Liver (tissue), 8 donors: ENCODE measurements at regions not wholly inside any gene's neighbourhood (a gene's known extent, or its start where the extent isn't known, plus 50 kb on each side); places are given as distances from the start of the nearest gene placed in this dataset.
"Not testable (repeated sequence)": the region's sequence is repeated elsewhere in the genome, so short reads cannot be mapped to it uniquely, and the experiment has no call there.

Experiments
- DNase-seq: peaks from one replicate; pipeline ENCODE4 v3.0.0-alpha.2; 2017; ENCODE audit warnings: low spot score
- H3K27ac ChIP-seq, 2 donors: one replicate each; pipeline ENCODE4 v1.7.0; 2013; ENCODE audit warnings: inconsistent platforms in 2 of 2, low read length in 2 of 2, control low read depth in 1 of 2, low read depth in 1 of 2, mild to moderate bottlenecking in 1 of 2
- H3K27me3 ChIP-seq, 4 donors: one replicate each; pipeline versions ENCODE4 v1.6.1 to v1.7.0; 2013; ENCODE audit warnings: low read length in 3 of 4, inconsistent platforms in 1 of 4, mild to moderate bottlenecking in 1 of 4, moderate library complexity in 1 of 4; ENCODE audit not compliant: control insufficient read depth in 4 of 4, insufficient read depth in 4 of 4
- H3K36me3 ChIP-seq, 4 donors: one replicate each; pipeline versions ENCODE4 v1.6.1 to v1.7.0; 2013; ENCODE audit warnings: low read length in 3 of 4, mild to moderate bottlenecking in 3 of 4, low read depth in 1 of 4, moderate library complexity in 1 of 4; ENCODE audit not compliant: control insufficient read depth in 4 of 4, insufficient read depth in 3 of 4
- H3K4me1 ChIP-seq, 4 donors: one replicate each; pipeline versions ENCODE4 v1.6.1 to v1.7.0; 2013; ENCODE audit warnings: low read length in 3 of 4, mild to moderate bottlenecking in 3 of 4, moderate library complexity in 1 of 4; ENCODE audit not compliant: control insufficient read depth in 4 of 4, insufficient read depth in 4 of 4
- H3K4me3 ChIP-seq, 3 donors: one replicate each; pipeline versions ENCODE4 v1.6.1 to v1.7.0; 2013; ENCODE audit warnings: low read length in 3 of 3, control low read depth in 1 of 3, low read depth in 1 of 3, mild to moderate bottlenecking in 1 of 3
- H3K9ac ChIP-seq, 2 donors: one replicate each; pipeline ENCODE4 v1.7.0; 2013; ENCODE audit warnings: low read length in 2 of 2, mild to moderate bottlenecking in 2 of 2, moderate library complexity in 2 of 2, control low read depth in 1 of 2, low read depth in 1 of 2
- H3K9me3 ChIP-seq, 4 donors: one replicate each; pipeline versions ENCODE4 v1.6.1 to v1.7.0; 2013; ENCODE audit warnings: low read length in 3 of 4; ENCODE audit not compliant: control insufficient read depth in 4 of 4
- FOXA2 ChIP-seq: IDR thresholded peaks from 2 replicates; pipeline ENCODE4 v1.6.1; 2016; ENCODE audit warnings: antibody characterized with exemption
- GABPA ChIP-seq, 2 donors: IDR thresholded peaks in 1 of 2; conservative IDR thresholded peaks in 1 of 2; 2 replicates each; pipeline ENCODE4 v1.6.1; 2016; ENCODE audit warnings: antibody characterized with exemption in 2 of 2, mild to moderate bottlenecking in 1 of 2, moderate library complexity in 1 of 2
- HNF4A ChIP-seq, 2 donors: conservative IDR thresholded peaks; 2 replicates each; pipeline ENCODE4 v1.6.1; 2016; ENCODE audit warnings: antibody characterized with exemption in 2 of 2, mild to moderate bottlenecking in 2 of 2
- HNF4G ChIP-seq: IDR thresholded peaks from 2 replicates; pipeline ENCODE4 v1.6.1; 2016; ENCODE audit warnings: antibody characterized with exemption
- RAD21 ChIP-seq, 2 donors: IDR thresholded peaks; 2 replicates each; pipeline ENCODE4 v1.6.1; 2016; ENCODE audit warnings: antibody characterized with exemption in 2 of 2, mild to moderate bottlenecking in 2 of 2
- RXRA ChIP-seq, 2 donors: IDR thresholded peaks; 2 replicates each; pipeline ENCODE4 v1.6.1; 2017 to 2018; ENCODE audit warnings: antibody characterized with exemption in 2 of 2, mild to moderate bottlenecking in 1 of 2
- TAF1 ChIP-seq: conservative IDR thresholded peaks from 2 replicates; pipeline ENCODE4 v1.6.1; 2016; ENCODE audit warnings: antibody characterized with exemption, mild to moderate bottlenecking
- YY1 ChIP-seq: IDR thresholded peaks from 2 replicates; pipeline ENCODE4 v1.6.1; 2016; ENCODE audit warnings: antibody characterized with exemption, mild to moderate bottlenecking
- WGBS: extraction: QIAGEN DNeasy Blood & Tissue Kit; methylation state at CpG from one replicate; pipeline ENCODE4 v1.1.7; 2013; 5-methylcytosine and 5-hydroxymethylcytosine counted together
- TF ChIP-seq, protein P1 (sequence below): IDR thresholded peaks from 2 replicates; pipeline ENCODE4 v1.6.1; 2016; ENCODE audit warnings: antibody characterized with exemption
- TF ChIP-seq, protein P2 (sequence below): IDR thresholded peaks from 2 replicates; pipeline ENCODE4 v1.6.1; 2016; ENCODE audit warnings: antibody characterized with exemption
- TF ChIP-seq, protein P3 (sequence below): IDR thresholded peaks from 2 replicates; pipeline ENCODE4 v1.6.1; 2016; ENCODE audit warnings: antibody characterized with exemption
- TF ChIP-seq, protein P4 (sequence below): fragments of 150-350 bp; IDR thresholded peaks from 2 replicates; pipeline ENCODE4 v1.5.1; 2017; ENCODE audit warnings: improper control_type of control experiment, low read depth, low read length; ENCODE audit not compliant: missing input control
- TF ChIP-seq, protein P5 (sequence below): IDR thresholded peaks from 2 replicates; pipeline ENCODE4 v1.6.1; 2016; ENCODE audit warnings: antibody characterized with exemption, mild to moderate bottlenecking
- donor health status: healthy.
- donor health status: healthy.
- donor health status: healthy.
- donor health status: healthy.
- donor health status: healthy.

DNA sequence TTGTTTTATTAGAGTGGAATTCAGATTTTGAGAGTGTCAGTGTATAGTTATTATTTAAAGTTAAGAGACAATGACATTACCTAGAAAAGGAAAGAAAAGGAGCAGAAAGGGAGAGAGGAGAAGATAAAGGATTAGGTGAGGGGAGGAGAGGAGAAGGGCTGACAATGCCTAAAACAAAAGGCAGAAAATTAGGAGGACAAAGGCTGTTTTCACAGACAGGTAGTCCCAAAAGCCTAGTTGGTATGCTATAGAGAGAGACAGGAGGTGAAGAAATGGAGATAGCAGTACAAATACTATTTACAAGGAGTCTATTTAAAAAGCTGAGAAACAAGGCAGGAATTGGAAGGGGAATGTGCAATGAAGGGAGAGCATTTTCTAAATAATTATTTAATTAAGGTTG lies 409.4 kb upstream of the ADGRB3 start (continued):
- TF ChIP-seq, protein P1, sequence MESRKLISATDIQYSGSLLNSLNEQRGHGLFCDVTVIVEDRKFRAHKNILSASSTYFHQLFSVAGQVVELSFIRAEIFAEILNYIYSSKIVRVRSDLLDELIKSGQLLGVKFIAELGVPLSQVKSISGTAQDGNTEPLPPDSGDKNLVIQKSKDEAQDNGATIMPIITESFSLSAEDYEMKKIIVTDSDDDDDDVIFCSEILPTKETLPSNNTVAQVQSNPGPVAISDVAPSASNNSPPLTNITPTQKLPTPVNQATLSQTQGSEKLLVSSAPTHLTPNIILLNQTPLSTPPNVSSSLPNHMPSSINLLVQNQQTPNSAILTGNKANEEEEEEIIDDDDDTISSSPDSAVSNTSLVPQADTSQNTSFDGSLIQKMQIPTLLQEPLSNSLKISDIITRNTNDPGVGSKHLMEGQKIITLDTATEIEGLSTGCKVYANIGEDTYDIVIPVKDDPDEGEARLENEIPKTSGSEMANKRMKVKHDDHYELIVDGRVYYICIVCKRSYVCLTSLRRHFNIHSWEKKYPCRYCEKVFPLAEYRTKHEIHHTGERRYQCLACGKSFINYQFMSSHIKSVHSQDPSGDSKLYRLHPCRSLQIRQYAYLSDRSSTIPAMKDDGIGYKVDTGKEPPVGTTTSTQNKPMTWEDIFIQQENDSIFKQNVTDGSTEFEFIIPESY = no peak
- no peak for TF ChIP-seq HNF4G

DNA sequence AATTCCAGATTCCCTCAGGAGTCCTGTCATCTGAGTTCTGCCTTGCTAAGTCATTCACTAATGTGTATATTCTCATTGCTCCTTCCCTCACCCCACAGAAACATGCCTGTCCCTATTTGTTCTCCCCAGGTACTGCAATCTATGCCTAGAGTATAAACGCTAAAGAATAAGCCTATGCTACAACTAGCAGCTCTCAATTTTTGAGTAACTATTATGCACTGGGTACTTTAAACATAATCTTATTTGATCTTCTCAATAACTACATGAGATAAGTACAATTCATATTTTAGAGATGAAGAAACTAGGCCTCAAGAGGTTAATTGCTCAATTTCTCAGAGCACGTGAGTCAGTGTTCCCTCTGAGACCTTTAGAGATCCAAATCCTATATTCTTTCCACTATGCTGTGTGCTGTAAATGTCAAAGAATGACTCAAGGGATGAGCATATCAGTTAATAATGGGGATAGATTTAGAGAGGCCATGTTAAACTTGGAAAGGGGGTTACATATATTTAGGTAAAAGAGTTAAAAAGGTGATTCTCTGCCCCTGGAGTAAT lies 423.8 kb upstream of the ADGRB3 start:
- whole genome bisulfite sequencing = 76% methylated on average over 2 of the region's 2 CpGs
- no peak overlapping the region for H3K4me3 ChIP-seq

DNA sequence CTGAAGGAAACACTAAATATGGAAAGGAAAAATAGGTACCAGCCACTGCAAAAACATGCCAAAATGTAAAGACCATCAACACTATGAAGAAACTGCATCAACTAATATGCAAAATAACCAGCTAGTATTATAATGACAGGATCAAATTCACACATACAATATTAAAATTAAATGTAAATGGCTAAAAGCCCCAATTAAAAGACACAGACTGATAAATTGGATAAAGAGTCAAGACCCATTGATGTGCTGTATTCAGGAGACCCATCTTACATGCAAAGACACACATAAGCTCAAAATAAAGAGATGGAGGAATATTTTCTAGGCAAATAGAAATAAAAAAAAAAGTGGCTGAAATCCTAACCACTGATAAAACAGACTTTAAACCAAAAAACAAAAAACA lies 427.5 kb upstream of the ADGRB3 start:
- not testable (repeated sequence) for H3K9me3 ChIP-seq, H3K4me3 ChIP-seq, H3K9ac ChIP-seq, DNase-seq, H3K27me3 ChIP-seq, H3K4me1 ChIP-seq, H3K36me3 ChIP-seq, H3K27ac ChIP-seq

More for the DNA sequence above, 423.8 kb upstream of the ADGRB3 start:
- TF ChIP-seq RXRA (IDR thresholded peaks at IDR 0.05) = no peak
- TF ChIP-seq, protein P2, sequence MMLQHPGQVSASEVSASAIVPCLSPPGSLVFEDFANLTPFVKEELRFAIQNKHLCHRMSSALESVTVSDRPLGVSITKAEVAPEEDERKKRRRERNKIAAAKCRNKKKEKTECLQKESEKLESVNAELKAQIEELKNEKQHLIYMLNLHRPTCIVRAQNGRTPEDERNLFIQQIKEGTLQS = no peak
- no peak for TF ChIP-seq TAF1
- no peak for TF ChIP-seq RAD21 (IDR thresholded peaks at IDR 0.05)
- TF ChIP-seq, protein P3, sequence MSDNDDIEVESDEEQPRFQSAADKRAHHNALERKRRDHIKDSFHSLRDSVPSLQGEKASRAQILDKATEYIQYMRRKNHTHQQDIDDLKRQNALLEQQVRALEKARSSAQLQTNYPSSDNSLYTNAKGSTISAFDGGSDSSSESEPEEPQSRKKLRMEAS = no peak
- TF ChIP-seq, protein P4, sequence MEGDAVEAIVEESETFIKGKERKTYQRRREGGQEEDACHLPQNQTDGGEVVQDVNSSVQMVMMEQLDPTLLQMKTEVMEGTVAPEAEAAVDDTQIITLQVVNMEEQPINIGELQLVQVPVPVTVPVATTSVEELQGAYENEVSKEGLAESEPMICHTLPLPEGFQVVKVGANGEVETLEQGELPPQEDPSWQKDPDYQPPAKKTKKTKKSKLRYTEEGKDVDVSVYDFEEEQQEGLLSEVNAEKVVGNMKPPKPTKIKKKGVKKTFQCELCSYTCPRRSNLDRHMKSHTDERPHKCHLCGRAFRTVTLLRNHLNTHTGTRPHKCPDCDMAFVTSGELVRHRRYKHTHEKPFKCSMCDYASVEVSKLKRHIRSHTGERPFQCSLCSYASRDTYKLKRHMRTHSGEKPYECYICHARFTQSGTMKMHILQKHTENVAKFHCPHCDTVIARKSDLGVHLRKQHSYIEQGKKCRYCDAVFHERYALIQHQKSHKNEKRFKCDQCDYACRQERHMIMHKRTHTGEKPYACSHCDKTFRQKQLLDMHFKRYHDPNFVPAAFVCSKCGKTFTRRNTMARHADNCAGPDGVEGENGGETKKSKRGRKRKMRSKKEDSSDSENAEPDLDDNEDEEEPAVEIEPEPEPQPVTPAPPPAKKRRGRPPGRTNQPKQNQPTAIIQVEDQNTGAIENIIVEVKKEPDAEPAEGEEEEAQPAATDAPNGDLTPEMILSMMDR = no peak
- no peak for TF ChIP-seq HNF4G
- no peak for TF ChIP-seq GABPA (IDR thresholded peaks at IDR 0.05 in 1 of 2, conservative IDR thresholded peaks at IDR 0.05 in 1 of 2)
- no peak for TF ChIP-seq YY1
- TF ChIP-seq, protein P1 = no peak
- TF ChIP-seq, protein P5, sequence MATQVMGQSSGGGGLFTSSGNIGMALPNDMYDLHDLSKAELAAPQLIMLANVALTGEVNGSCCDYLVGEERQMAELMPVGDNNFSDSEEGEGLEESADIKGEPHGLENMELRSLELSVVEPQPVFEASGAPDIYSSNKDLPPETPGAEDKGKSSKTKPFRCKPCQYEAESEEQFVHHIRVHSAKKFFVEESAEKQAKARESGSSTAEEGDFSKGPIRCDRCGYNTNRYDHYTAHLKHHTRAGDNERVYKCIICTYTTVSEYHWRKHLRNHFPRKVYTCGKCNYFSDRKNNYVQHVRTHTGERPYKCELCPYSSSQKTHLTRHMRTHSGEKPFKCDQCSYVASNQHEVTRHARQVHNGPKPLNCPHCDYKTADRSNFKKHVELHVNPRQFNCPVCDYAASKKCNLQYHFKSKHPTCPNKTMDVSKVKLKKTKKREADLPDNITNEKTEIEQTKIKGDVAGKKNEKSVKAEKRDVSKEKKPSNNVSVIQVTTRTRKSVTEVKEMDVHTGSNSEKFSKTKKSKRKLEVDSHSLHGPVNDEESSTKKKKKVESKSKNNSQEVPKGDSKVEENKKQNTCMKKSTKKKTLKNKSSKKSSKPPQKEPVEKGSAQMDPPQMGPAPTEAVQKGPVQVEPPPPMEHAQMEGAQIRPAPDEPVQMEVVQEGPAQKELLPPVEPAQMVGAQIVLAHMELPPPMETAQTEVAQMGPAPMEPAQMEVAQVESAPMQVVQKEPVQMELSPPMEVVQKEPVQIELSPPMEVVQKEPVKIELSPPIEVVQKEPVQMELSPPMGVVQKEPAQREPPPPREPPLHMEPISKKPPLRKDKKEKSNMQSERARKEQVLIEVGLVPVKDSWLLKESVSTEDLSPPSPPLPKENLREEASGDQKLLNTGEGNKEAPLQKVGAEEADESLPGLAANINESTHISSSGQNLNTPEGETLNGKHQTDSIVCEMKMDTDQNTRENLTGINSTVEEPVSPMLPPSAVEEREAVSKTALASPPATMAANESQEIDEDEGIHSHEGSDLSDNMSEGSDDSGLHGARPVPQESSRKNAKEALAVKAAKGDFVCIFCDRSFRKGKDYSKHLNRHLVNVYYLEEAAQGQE = no peak
- TF ChIP-seq FOXA2 = no peak
- no peak for TF ChIP-seq HNF4A (conservative IDR thresholded peaks at IDR 0.05)
- Histone ChIP-seq H3K9ac (no peak overlapping the region), H3K4me1 (no peaks in the 10 kb centered on the region), H3K27me3 (no peaks in the 10 kb centered on the region), H3K9me3 (no peaks in the 10 kb centered on the region), H3K36me3 (no peaks in the 10 kb centered on the region), H3K27ac (no peak overlapping the region)
- no peak for DNase-seq
